SK-N-SH (cell line): ENCODE measurements at regions not wholly inside any gene's neighbourhood (a gene's known extent, or its start where the extent isn't known, plus 50 kb on each side); places are given as distances from the start of the nearest gene placed in this dataset.

Source experiments
- CTCF ChIA-PET: fragments of 300-600, 350-600 bp; formaldehyde crosslinking; extraction: SDS; loops from one replicate; lab custom pipeline; 2021; lab: Yijun Ruan, JAX
- POLR2A ChIA-PET: fragments of 350-600 bp; sonication (Branson Sonifier 250); formaldehyde crosslinking; extraction: SDS; loops from one replicate; lab custom pipeline; 2020; ENCODE audit warnings: antibody characterized with exemption, inconsistent platforms; lab: Yijun Ruan, JAX
- DNase-seq: peaks from one replicate; pipeline ENCODE4 v3.0.0; 2012
- H2AFZ ChIP-seq: fragments of 200-600 bp; sonication (generic); 2 replicates; pipeline ENCODE4 v1.8.1; 2016; ENCODE audit warnings: antibody characterized with exemption, mild to moderate bottlenecking, low read depth
- H3F3A ChIP-seq: fragments of 200-600 bp; sonication (generic); replicated peaks from 2 replicates; pipeline ENCODE3; 2016; ENCODE audit warnings: antibody characterized with exemption, mild to moderate bottlenecking; ENCODE audit not compliant: insufficient read depth
- H3K27ac ChIP-seq, 2 experiments: fragments of 200-500 bp in 1 of 2; fragments of 200-600 bp in 1 of 2; sonication (Bioruptor generic) in 1 of 2; sonication (generic), shearing (Covaris generic) in 1 of 2; 2 replicates each; pipeline versions ENCODE4 v1.5.1 to v1.6.1; 2014 to 2016; ENCODE audit warnings: low read depth in 2 of 2, inconsistent platforms in 1 of 2, low read length in 1 of 2, mild to moderate bottlenecking in 1 of 2, mixed read lengths in 1 of 2
- H3K27me3 ChIP-seq: fragments of 200-600 bp; sonication (generic), shearing (Covaris generic); 2 replicates; pipeline ENCODE4 v1.6.1; 2016; ENCODE audit warnings: mixed run types; ENCODE audit not compliant: insufficient read depth
- H3K36me3 ChIP-seq, 2 experiments: fragments of 200-500 bp in 1 of 2; fragments of 200-600 bp in 1 of 2; sonication (Bioruptor generic) in 1 of 2; sonication (generic) in 1 of 2; replicated peaks in 1 of 2; 2 replicates each; pipeline versions ENCODE3 to v1.5.1; 2014 to 2016; ENCODE audit warnings: low read length in 1 of 2, mild to moderate bottlenecking in 1 of 2; ENCODE audit not compliant: insufficient read depth in 2 of 2, control insufficient read depth in 1 of 2
- H3K4me1 ChIP-seq, 2 experiments: fragments of 200-500 bp in 1 of 2; fragments of 200-600 bp in 1 of 2; sonication (Bioruptor generic) in 1 of 2; sonication (generic), shearing (Covaris generic) in 1 of 2; 2 replicates each; pipeline versions ENCODE4 v1.5.1 to v1.6.1; 2014 to 2016; ENCODE audit warnings: low read depth in 1 of 2, low read length in 1 of 2, mixed run types in 1 of 2; ENCODE audit not compliant: insufficient read depth in 2 of 2, control insufficient read depth in 1 of 2
- H3K4me2 ChIP-seq: fragments of 200-600 bp; sonication (generic), shearing (Covaris generic); 2 replicates; pipeline ENCODE4 v1.6.1; 2017; ENCODE audit warnings: mixed run types
- H3K4me3 ChIP-seq, 2 experiments: fragments of 200-500 bp in 1 of 2; fragments of 200-600 bp in 1 of 2; sonication (Bioruptor generic) in 1 of 2; sonication (generic), shearing (Covaris generic) in 1 of 2; 2 replicates each; pipeline versions ENCODE4 v1.5.1 to v1.8.1; 2014 to 2016; ENCODE audit warnings: low read depth in 2 of 2, inconsistent platforms in 1 of 2, low read length in 1 of 2, mild to moderate bottlenecking in 1 of 2, mixed read lengths in 1 of 2, moderate library complexity in 1 of 2
- H3K79me2 ChIP-seq: fragments of 200-600 bp; sonication (generic); 2 replicates; pipeline ENCODE4 v1.8.1; 2017; ENCODE audit warnings: mild to moderate bottlenecking; ENCODE audit not compliant: insufficient read depth
- H3K9ac ChIP-seq: fragments of 200-600 bp; sonication (generic); 2 replicates; pipeline ENCODE4 v1.6.1; 2017; ENCODE audit warnings: mixed run types
- H3K9me2 ChIP-seq: fragments of 200-600 bp; sonication (generic); 2 replicates; pipeline ENCODE4 v1.6.1; 2017; ENCODE audit warnings: mixed run types
- H3K9me3 ChIP-seq: fragments of 200-600 bp; sonication (generic); 2 replicates; pipeline ENCODE4 v1.6.1; 2017; ENCODE audit warnings: mixed run types, mild to moderate bottlenecking, moderate library complexity
- H4K20me1 ChIP-seq: fragments of 200-600 bp; sonication (generic); 2 replicates; pipeline ENCODE4 v1.6.1; 2017; ENCODE audit warnings: mild to moderate bottlenecking, mixed run types; ENCODE audit not compliant: insufficient read depth
- EP300 ChIP-seq, 2 experiments: IDR thresholded peaks; 2 replicates each; pipeline versions ENCODE4 v1.4.0 to v1.6.1; 2012; ENCODE audit warnings: borderline replicate concordance in 1 of 2, low read depth in 1 of 2, low read length in 1 of 2
- EZH2phosphoT487 ChIP-seq: fragments of 200-600 bp; sonication (generic); IDR thresholded peaks from 2 replicates; pipeline ENCODE4 v1.6.1; 2017; ENCODE audit warnings: low read depth, mixed run types, mild to moderate bottlenecking, antibody characterized with exemption, moderate library complexity, borderline replicate concordance
- FOXJ3 ChIP-seq: sonication (generic); formaldehyde crosslinking; IDR thresholded peaks from 2 replicates; pipeline ENCODE4 v1.5.1; 2020; ENCODE audit warnings: mild to moderate bottlenecking, missing genetic modification reagents
- FOXM1 ChIP-seq: IDR thresholded peaks from 2 replicates; pipeline ENCODE4 v1.4.0; 2012; ENCODE audit warnings: low read depth, mild to moderate bottlenecking
- GABPA ChIP-seq: IDR thresholded peaks from 2 replicates; pipeline ENCODE4 v1.4.0; 2012; ENCODE audit warnings: low read depth, mild to moderate bottlenecking
- JUND ChIP-seq: IDR thresholded peaks from 2 replicates; pipeline ENCODE4 v1.4.0; 2012
- MEF2A ChIP-seq: IDR thresholded peaks from 2 replicates; pipeline ENCODE4 v1.4.0; 2012; ENCODE audit warnings: low read depth, borderline replicate concordance
- NFIC ChIP-seq: IDR thresholded peaks from 2 replicates; pipeline ENCODE4 v1.4.0; 2012; ENCODE audit warnings: borderline replicate concordance
- RAD21 ChIP-seq: IDR thresholded peaks from 2 replicates; pipeline ENCODE4 v1.6.1; 2012; ENCODE audit warnings: mild to moderate bottlenecking, low read length
- RFX5 ChIP-seq: IDR thresholded peaks from 2 replicates; pipeline ENCODE4 v1.6.1; 2012; ENCODE audit warnings: mild to moderate bottlenecking, improper control_type of control experiment, low read length
- RXRA ChIP-seq: IDR thresholded peaks from 2 replicates; pipeline ENCODE4 v1.4.0; 2012; ENCODE audit warnings: low read depth, mild to moderate bottlenecking, borderline replicate concordance
- SIN3A ChIP-seq: IDR thresholded peaks from 2 replicates; pipeline ENCODE4 v1.6.1; 2012; ENCODE audit warnings: low read depth, mild to moderate bottlenecking, low read length, moderate library complexity, borderline replicate concordance
- SMC3 ChIP-seq: IDR thresholded peaks from 2 replicates; pipeline ENCODE4 v1.6.1; 2012; ENCODE audit warnings: low read depth, low read length, improper control_type of control experiment
- TAF1 ChIP-seq: IDR thresholded peaks from 2 replicates; pipeline ENCODE4 v1.6.1; 2012; ENCODE audit warnings: low read depth, mild to moderate bottlenecking, low read length, moderate library complexity, borderline replicate concordance
- TEAD4 ChIP-seq: IDR thresholded peaks from 2 replicates; pipeline ENCODE4 v1.4.0; 2012; ENCODE audit warnings: mild to moderate bottlenecking, borderline replicate concordance; ENCODE audit not compliant: insufficient read depth
- WGBS: methylation state at CpG from one replicate; pipeline ENCODE4 v1.1.6; 2017; ENCODE audit warnings: low lambda C conversion rate; 5-methylcytosine and 5-hydroxymethylcytosine counted together
- TF ChIP-seq, protein P1 (sequence below): fragments of 150-350 bp; IDR thresholded peaks from 2 replicates; pipeline ENCODE4 v1.6.1; 2016; ENCODE audit warnings: mild to moderate bottlenecking, low read depth, low read length
- TF ChIP-seq, protein P2 (sequence below): IDR thresholded peaks from 2 replicates; pipeline ENCODE4; 2012
- TF ChIP-seq, protein P3 (sequence below): IDR thresholded peaks from 2 replicates; pipeline ENCODE4 v1.4.0; 2012; ENCODE audit warnings: low read depth, borderline replicate concordance
- TF ChIP-seq, protein P4 (sequence below): fragments of 200-600 bp; sonication (generic); IDR thresholded peaks from 2 replicates; pipeline ENCODE4 v1.6.1; 2017; ENCODE audit warnings: antibody characterized with exemption, mild to moderate bottlenecking, moderate library complexity
- TF ChIP-seq, protein P5 (sequence below): IDR thresholded peaks from 2 replicates; pipeline ENCODE4 v1.4.0; 2012; ENCODE audit warnings: low read depth, borderline replicate concordance
- TF ChIP-seq, protein P6 (sequence below): IDR thresholded peaks from 2 replicates; pipeline ENCODE4 v1.4.0; 2012; ENCODE audit warnings: low read depth

DNA sequence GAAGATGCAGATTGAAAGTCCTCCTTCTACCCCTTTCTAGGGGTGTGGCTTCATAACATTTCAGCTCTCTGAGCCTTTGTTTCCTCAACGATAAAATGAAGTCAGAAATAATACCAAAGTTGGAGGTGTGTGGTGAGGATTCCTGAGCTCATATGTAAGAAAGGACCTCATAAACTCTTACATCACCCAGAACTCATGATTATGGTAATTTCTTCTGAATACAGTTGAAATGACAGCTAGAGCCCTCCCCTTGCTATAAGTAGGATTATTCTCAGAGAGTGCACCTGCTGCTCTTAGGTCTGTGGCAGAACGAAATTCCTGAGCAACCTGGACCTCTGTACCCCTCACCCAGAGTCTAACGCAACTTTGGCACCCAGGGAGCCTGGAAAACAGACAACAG, 291.4 kb upstream of the KLF4 start (continued):
- TF ChIP-seq, protein P1, sequence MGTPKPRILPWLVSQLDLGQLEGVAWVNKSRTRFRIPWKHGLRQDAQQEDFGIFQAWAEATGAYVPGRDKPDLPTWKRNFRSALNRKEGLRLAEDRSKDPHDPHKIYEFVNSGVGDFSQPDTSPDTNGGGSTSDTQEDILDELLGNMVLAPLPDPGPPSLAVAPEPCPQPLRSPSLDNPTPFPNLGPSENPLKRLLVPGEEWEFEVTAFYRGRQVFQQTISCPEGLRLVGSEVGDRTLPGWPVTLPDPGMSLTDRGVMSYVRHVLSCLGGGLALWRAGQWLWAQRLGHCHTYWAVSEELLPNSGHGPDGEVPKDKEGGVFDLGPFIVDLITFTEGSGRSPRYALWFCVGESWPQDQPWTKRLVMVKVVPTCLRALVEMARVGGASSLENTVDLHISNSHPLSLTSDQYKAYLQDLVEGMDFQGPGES, result no peak
- TF ChIP-seq, protein P2, sequence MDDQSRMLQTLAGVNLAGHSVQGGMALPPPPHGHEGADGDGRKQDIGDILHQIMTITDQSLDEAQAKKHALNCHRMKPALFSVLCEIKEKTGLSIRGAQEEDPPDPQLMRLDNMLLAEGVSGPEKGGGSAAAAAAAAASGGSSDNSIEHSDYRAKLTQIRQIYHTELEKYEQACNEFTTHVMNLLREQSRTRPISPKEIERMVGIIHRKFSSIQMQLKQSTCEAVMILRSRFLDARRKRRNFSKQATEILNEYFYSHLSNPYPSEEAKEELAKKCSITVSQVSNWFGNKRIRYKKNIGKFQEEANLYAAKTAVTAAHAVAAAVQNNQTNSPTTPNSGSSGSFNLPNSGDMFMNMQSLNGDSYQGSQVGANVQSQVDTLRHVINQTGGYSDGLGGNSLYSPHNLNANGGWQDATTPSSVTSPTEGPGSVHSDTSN, result no peak
- TF ChIP-seq MEF2A, result no peak

DNA sequence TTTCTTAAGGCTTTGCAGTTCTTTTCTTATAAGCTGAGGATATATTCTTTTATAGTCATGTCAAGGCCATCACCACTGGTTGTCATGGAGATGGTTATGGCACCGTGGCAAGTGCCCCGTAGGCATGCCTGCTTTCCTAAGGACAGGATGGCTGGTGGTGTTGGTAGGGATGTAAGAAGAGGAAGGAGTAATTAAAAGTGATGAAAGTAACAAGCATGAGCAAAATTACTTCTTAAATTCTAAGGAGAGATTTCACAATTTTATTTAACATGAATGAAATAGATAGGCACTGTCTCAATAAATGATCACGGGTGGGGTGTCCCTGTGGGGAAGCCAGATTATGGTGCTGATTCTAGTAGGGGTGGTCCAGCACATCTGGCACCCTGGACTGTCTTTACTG, 290.2 kb upstream of the KLF4 start:
- ChIA-PET CTCF (interaction anchor here (1.2 kb wide), 1 partner anchor 17 kb away, joined by 4 read pairs; no protein-coding TSS in a partner anchor), POLR2A (no interaction called here)
- Histone ChIP-seq H3K9me2 (no peaks in the 10 kb centered on the region), H3K9me3 (no peaks in the 10 kb centered on the region), H2AFZ (no peak overlapping the region), H3K27me3 (no peaks in the 10 kb centered on the region; the same call in 1 of the 2 replicates), H4K20me1 (no peaks in the 10 kb centered on the region), H3K4me2 (no peak overlapping the region), H3K36me3 (no peaks in the 10 kb centered on the region), H3K4me1 (no peaks in the 10 kb centered on the region; a peak in 1 of 4 replicates), H3K79me2 (no peaks in the 10 kb centered on the region), H3K4me3 (no peak overlapping the region), H3F3A (no peaks in the 10 kb centered on the region), H3K9ac (no peak overlapping the region), H3K27ac (no peak overlapping the region)
- no peak for DNase-seq
- TF ChIP-seq TEAD4 (no peak), RXRA (no peak), NFIC (no peak), GABPA (no peak), RAD21 (no peak), JUND (no peak), SIN3A (no peak), EZH2phosphoT487 (no peak), TAF1 (no peak), RFX5 (no peak), FOXM1 (no peak), EP300 (IDR thresholded peaks at IDR 0.05; ENCODE audit: borderline replicate concordance in 1 of 2, low read depth in 1 of 2, low read length in 1 of 2) (no peak), FOXJ3 (no peak), SMC3 (no peak)
- TF ChIP-seq, protein P3, sequence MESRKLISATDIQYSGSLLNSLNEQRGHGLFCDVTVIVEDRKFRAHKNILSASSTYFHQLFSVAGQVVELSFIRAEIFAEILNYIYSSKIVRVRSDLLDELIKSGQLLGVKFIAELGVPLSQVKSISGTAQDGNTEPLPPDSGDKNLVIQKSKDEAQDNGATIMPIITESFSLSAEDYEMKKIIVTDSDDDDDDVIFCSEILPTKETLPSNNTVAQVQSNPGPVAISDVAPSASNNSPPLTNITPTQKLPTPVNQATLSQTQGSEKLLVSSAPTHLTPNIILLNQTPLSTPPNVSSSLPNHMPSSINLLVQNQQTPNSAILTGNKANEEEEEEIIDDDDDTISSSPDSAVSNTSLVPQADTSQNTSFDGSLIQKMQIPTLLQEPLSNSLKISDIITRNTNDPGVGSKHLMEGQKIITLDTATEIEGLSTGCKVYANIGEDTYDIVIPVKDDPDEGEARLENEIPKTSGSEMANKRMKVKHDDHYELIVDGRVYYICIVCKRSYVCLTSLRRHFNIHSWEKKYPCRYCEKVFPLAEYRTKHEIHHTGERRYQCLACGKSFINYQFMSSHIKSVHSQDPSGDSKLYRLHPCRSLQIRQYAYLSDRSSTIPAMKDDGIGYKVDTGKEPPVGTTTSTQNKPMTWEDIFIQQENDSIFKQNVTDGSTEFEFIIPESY, result no peak
- TF ChIP-seq, protein P4, sequence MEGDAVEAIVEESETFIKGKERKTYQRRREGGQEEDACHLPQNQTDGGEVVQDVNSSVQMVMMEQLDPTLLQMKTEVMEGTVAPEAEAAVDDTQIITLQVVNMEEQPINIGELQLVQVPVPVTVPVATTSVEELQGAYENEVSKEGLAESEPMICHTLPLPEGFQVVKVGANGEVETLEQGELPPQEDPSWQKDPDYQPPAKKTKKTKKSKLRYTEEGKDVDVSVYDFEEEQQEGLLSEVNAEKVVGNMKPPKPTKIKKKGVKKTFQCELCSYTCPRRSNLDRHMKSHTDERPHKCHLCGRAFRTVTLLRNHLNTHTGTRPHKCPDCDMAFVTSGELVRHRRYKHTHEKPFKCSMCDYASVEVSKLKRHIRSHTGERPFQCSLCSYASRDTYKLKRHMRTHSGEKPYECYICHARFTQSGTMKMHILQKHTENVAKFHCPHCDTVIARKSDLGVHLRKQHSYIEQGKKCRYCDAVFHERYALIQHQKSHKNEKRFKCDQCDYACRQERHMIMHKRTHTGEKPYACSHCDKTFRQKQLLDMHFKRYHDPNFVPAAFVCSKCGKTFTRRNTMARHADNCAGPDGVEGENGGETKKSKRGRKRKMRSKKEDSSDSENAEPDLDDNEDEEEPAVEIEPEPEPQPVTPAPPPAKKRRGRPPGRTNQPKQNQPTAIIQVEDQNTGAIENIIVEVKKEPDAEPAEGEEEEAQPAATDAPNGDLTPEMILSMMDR, result no peak
- TF ChIP-seq, protein P5, sequence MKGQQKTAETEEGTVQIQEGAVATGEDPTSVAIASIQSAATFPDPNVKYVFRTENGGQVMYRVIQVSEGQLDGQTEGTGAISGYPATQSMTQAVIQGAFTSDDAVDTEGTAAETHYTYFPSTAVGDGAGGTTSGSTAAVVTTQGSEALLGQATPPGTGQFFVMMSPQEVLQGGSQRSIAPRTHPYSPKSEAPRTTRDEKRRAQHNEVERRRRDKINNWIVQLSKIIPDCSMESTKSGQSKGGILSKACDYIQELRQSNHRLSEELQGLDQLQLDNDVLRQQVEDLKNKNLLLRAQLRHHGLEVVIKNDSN, result no peak
- TF ChIP-seq, protein P6, sequence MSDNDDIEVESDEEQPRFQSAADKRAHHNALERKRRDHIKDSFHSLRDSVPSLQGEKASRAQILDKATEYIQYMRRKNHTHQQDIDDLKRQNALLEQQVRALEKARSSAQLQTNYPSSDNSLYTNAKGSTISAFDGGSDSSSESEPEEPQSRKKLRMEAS, result no peak
- WGBS, result 20% methylated on average over 3 of the region's 3 CpGs
